ENCODE measurements at regions not wholly inside any gene's neighbourhood (a gene's known extent, or its start where the extent isn't known, plus 50 kb on each side); places are given as distances from the start of the nearest gene placed in this dataset.
A peak's percentile ranks its signal among the peaks of the same experiment; 100 is the strongest.

- no peak for TF ChIP-seq FOXM1 (IDR thresholded peaks at IDR 0.05; ENCODE audit: borderline replicate concordance, low read depth)
- peak; percentile 42; the same call in 1 of the 2 replicates for TF ChIP-seq NFIC (IDR thresholded peaks at IDR 0.05)
- no peak for TF ChIP-seq RAD21 (IDR thresholded peaks at IDR 0.05; ENCODE audit: low read depth)
- TF ChIP-seq MAX (IDR thresholded peaks at IDR 0.05) = no peak
- no peak for TF ChIP-seq EP300 (IDR thresholded peaks at IDR 0.05; ENCODE audit: borderline replicate concordance)
- TF ChIP-seq YY1 (IDR thresholded peaks at IDR 0.05; ENCODE audit: low read depth) = no peak
- TF ChIP-seq TCF12 (IDR thresholded peaks at IDR 0.05; ENCODE audit: low read depth) = no peak
- TF ChIP-seq REST (IDR thresholded peaks at IDR 0.05; ENCODE audit: low read depth) = no peak
- no peak for TF ChIP-seq TAF1 (IDR thresholded peaks at IDR 0.05; ENCODE audit: low read depth)
- TF ChIP-seq CEBPB (IDR thresholded peaks at IDR 0.05) = no peak
- no peak for TF ChIP-seq USF1 (IDR thresholded peaks at IDR 0.05)
Observed at GRCh38 chr1:93758842-93759515, 77.3 kb upstream of the BCAR3 start.
